Osteocyte (in vitro differentiated cells): ENCODE measurements at regions not wholly inside any gene's neighbourhood (a gene's known extent, or its start where the extent isn't known, plus 50 kb on each side); places are given as distances from the start of the nearest gene placed in this dataset.

Source experiments
- DNase-seq: peaks from one replicate; pipeline ENCODE4 v3.0.0; 2021; ENCODE audit warnings: mixed read lengths; ENCODE audit not compliant: unreplicated experiment; ENCODE audit errors: extremely low spot score
- H3K27ac Mint-ChIP-seq: one replicate; pipeline ENCODE4 v1.8.0; 2021; ENCODE audit warnings: mild to moderate bottlenecking, mixed read lengths; ENCODE audit not compliant: unreplicated experiment
- H3K27me3 Mint-ChIP-seq: one replicate; pipeline ENCODE4 v1.8.0; 2021; ENCODE audit warnings: mixed read lengths; ENCODE audit not compliant: unreplicated experiment
- H3K36me3 Mint-ChIP-seq: one replicate; pipeline ENCODE4 v1.8.0; 2021; ENCODE audit warnings: mixed read lengths; ENCODE audit not compliant: unreplicated experiment
- H3K4me1 Mint-ChIP-seq: one replicate; pipeline ENCODE4 v1.8.0; 2021; ENCODE audit warnings: mixed read lengths; ENCODE audit not compliant: unreplicated experiment
- H3K4me3 Mint-ChIP-seq: one replicate; pipeline ENCODE4 v1.8.0; 2021; ENCODE audit warnings: mild to moderate bottlenecking, moderate library complexity, mixed read lengths; ENCODE audit not compliant: unreplicated experiment
- H3K9me3 Mint-ChIP-seq: one replicate; pipeline ENCODE4 v1.8.0; 2021; ENCODE audit warnings: mixed read lengths; ENCODE audit not compliant: unreplicated experiment
- CTCF ChIP-seq: fragments of 200-600 bp; sonication (generic); IDR thresholded peaks from 2 replicates; pipeline ENCODE4 v1.5.0; 2021; ENCODE audit warnings: antibody characterized with exemption, mild to moderate bottlenecking, moderate library complexity

GRCh38 chr5:15074651-15075050, 203.1 kb upstream of the ANKH start:
- no peak for TF ChIP-seq CTCF
- DNase-seq: no peak
- Mint-ChIP-seq H3K27ac (no peak overlapping the region), H3K27me3 (peaks cover 17% of the 10 kb centered on the region), H3K36me3 (no peaks in the 10 kb centered on the region), H3K4me1 (no peaks in the 10 kb centered on the region), H3K4me3 (no peak overlapping the region), H3K9me3 (no peaks in the 10 kb centered on the region)

- Mint-ChIP-seq H3K27ac (no peak overlapping the region), H3K9me3 (no peaks in the 10 kb centered on the region), H3K36me3 (no peaks in the 10 kb centered on the region), H3K27me3 (peaks cover 18% of the 10 kb centered on the region), H3K4me3 (no peak overlapping the region), H3K4me1 (no peaks in the 10 kb centered on the region)
- TF ChIP-seq CTCF: no peak
- no peak for DNase-seq
These were observed 201.9 kb upstream of the ANKH start for GRCh38 chr5:15073453-15073852.

GRCh38 chr5:15070907-15071306, 199.3 kb upstream of the ANKH start:
- no peaks in the 10 kb centered on the region for H3K9me3 Mint-ChIP-seq
- no peaks in the 10 kb centered on the region for H3K4me1 Mint-ChIP-seq
- TF ChIP-seq CTCF: no peak
- H3K27ac Mint-ChIP-seq: no peak overlapping the region
- DNase-seq: no peak
- H3K4me3 Mint-ChIP-seq: no peak overlapping the region
- no peaks in the 10 kb centered on the region for H3K36me3 Mint-ChIP-seq
- H3K27me3 Mint-ChIP-seq: peaks cover 18% of the 10 kb centered on the region

GRCh38 chr5:15069407-15069905, 197.9 kb upstream of the ANKH start:
- Mint-ChIP-seq H3K27ac (no peak overlapping the region), H3K36me3 (no peaks in the 10 kb centered on the region), H3K9me3 (no peaks in the 10 kb centered on the region), H3K4me1 (no peaks in the 10 kb centered on the region), H3K4me3 (no peak overlapping the region), H3K27me3 (peaks cover 20% of the 10 kb centered on the region)
- DNase-seq: no peak
- no peak for TF ChIP-seq CTCF

- H3K27me3 Mint-ChIP-seq: peaks cover 10% of the 10 kb centered on the region
- no peaks in the 10 kb centered on the region for H3K4me1 Mint-ChIP-seq
- no peak for DNase-seq
- H3K9me3 Mint-ChIP-seq: no peaks in the 10 kb centered on the region
- no peak overlapping the region for H3K27ac Mint-ChIP-seq
- no peak overlapping the region for H3K4me3 Mint-ChIP-seq
- no peaks in the 10 kb centered on the region for H3K36me3 Mint-ChIP-seq
- no peak for TF ChIP-seq CTCF
These were observed 193.5 kb upstream of the ANKH start for GRCh38 chr5:15065091-15065490.
